OCI-LY7 (cell line): ENCODE measurements at regions not wholly inside any gene's neighbourhood (a gene's known extent, or its start where the extent isn't known, plus 50 kb on each side); places are given as distances from the start of the nearest gene placed in this dataset.

Source experiments
- CTCF ChIP-seq: fragments of 200-600 bp; sonication (generic); conservative IDR thresholded peaks from 2 replicates; pipeline ENCODE4 v1.5.1; 2014; ENCODE audit warnings: mild to moderate bottlenecking, antibody characterized with exemption, low read length, moderate library complexity, mixed read lengths
- EZH2phosphoT487 ChIP-seq: fragments of 200-600 bp; sonication (generic); IDR thresholded peaks from 2 replicates; pipeline ENCODE4 v1.6.1; 2018; ENCODE audit warnings: low read depth, borderline replicate concordance, mild to moderate bottlenecking, mixed run types, antibody characterized with exemption, low read length, moderate library complexity, mixed read lengths

- no peak for TF ChIP-seq CTCF
- no peak for TF ChIP-seq EZH2phosphoT487
These were observed 250.8 kb downstream of the C4orf33 start for GRCh38 chr4:129346734-129347133.
